HEK293 (cell line): ENCODE measurements at regions not wholly inside any gene's neighbourhood (a gene's known extent, or its start where the extent isn't known, plus 50 kb on each side); places are given as distances from the start of the nearest gene placed in this dataset.

Experiments used
- CTCF ChIA-PET: fragments of 350-600 bp; formaldehyde crosslinking; extraction: SDS; loops from one replicate; lab custom pipeline; 2021; ENCODE audit warnings: antibody characterized with exemption; lab: Yijun Ruan, JAX
- POLR2A ChIA-PET: fragments of 300-600 bp; formaldehyde crosslinking; extraction: SDS; loops from one replicate; lab custom pipeline; 2020; ENCODE audit warnings: antibody characterized with exemption, inconsistent platforms; lab: Yijun Ruan, JAX
- H3K27ac ChIP-seq: fragments of 200-500 bp; sonication (Bioruptor generic); 2 replicates; pipeline ENCODE4 v1.5.1; 2014; ENCODE audit warnings: low read depth, low read length, control low read depth, inconsistent platforms; ENCODE audit errors: extremely low read depth
- H3K36me3 ChIP-seq, 2 experiments: fragments of 200-500 bp in 1 of 2; sonication (Bioruptor generic) in 1 of 2; 1 replicate in 1 of 2; 2 replicates in 1 of 2; pipeline ENCODE4 v1.5.1; 2014 to 2017; ENCODE audit warnings: inconsistent platforms in 2 of 2, low read length in 2 of 2; ENCODE audit not compliant: control insufficient read depth in 2 of 2, insufficient read depth in 1 of 2
- H3K4me1 ChIP-seq: fragments of 200-500 bp; sonication (Bioruptor generic); 2 replicates; pipeline ENCODE4 v1.5.1; 2014; ENCODE audit warnings: mild to moderate bottlenecking, low read length, inconsistent platforms; ENCODE audit not compliant: control insufficient read depth, insufficient read depth
- H3K4me3 ChIP-seq: 2 replicates; pipeline ENCODE4 v1.5.1; 2011; ENCODE audit warnings: low read depth, mild to moderate bottlenecking, control low read depth, low read length, moderate library complexity
- H3K9me3 ChIP-seq: fragments of 200-500 bp; sonication (Bioruptor generic); 2 replicates; pipeline ENCODE4 v1.5.1; 2014; ENCODE audit warnings: low read depth, low read length, inconsistent platforms; ENCODE audit not compliant: control insufficient read depth, insufficient read depth
- BCL11A ChIP-seq: fragments of 450-650 bp; formaldehyde crosslinking; IDR thresholded peaks from 2 replicates; pipeline ENCODE4 v1.5.1; 2016; ENCODE audit warnings: low read depth, missing biosample characterization, missing genetic modification characterization
- FEZF1 ChIP-seq: fragments of 450-650 bp; formaldehyde crosslinking; IDR thresholded peaks from 2 replicates; pipeline ENCODE4 v1.5.1; 2016; ENCODE audit warnings: missing biosample characterization, missing genetic modification characterization
- MEIS1 ChIP-seq: sonication (generic); formaldehyde crosslinking; IDR thresholded peaks from 2 replicates; pipeline ENCODE4 v1.8.1; 2022; ENCODE audit warnings: missing genetic modification reagents, mild to moderate bottlenecking, borderline replicate concordance
- MYNN ChIP-seq: fragments of 450-650 bp; formaldehyde crosslinking; IDR thresholded peaks from 2 replicates; pipeline ENCODE4 v1.5.1; 2016; ENCODE audit warnings: missing biosample characterization, missing genetic modification characterization, borderline replicate concordance
- OSR2 ChIP-seq: fragments of 450-650 bp; formaldehyde crosslinking; IDR thresholded peaks from 2 replicates; pipeline ENCODE4 v1.5.1; 2016; ENCODE audit warnings: missing biosample characterization, missing genetic modification characterization
- PRDM1 ChIP-seq: fragments of 450-650 bp; formaldehyde crosslinking; IDR thresholded peaks from 2 replicates; pipeline ENCODE4; 2016; ENCODE audit warnings: missing biosample characterization, missing genetic modification characterization
- SCRT1 ChIP-seq: fragments of 450-650 bp; formaldehyde crosslinking; IDR thresholded peaks from 2 replicates; pipeline ENCODE4 v1.5.1; 2016; ENCODE audit warnings: missing biosample characterization, missing genetic modification characterization, borderline replicate concordance
- YY1 ChIP-seq: fragments of 450-650 bp; formaldehyde crosslinking; IDR thresholded peaks from 2 replicates; pipeline ENCODE4 v1.5.1; 2018; ENCODE audit warnings: missing biosample characterization, missing genetic modification characterization
- ZBTB8A ChIP-seq: fragments of 450-650 bp; formaldehyde crosslinking; IDR thresholded peaks from 2 replicates; pipeline ENCODE4 v1.5.1; 2016; ENCODE audit warnings: missing biosample characterization, missing genetic modification characterization
- ZEB2 ChIP-seq: fragments of 450-650 bp; formaldehyde crosslinking; IDR thresholded peaks from 2 replicates; pipeline ENCODE4 v1.5.1; 2016; ENCODE audit warnings: missing biosample characterization, missing genetic modification characterization
- ZNF114 ChIP-seq: fragments of 450-650 bp; formaldehyde crosslinking; IDR thresholded peaks from 2 replicates; pipeline ENCODE4 v1.5.0; 2017; ENCODE audit warnings: missing biosample characterization, missing genetic modification characterization
- ZNF140 ChIP-seq: fragments of 450-650 bp; formaldehyde crosslinking; IDR thresholded peaks from 2 replicates; pipeline ENCODE4 v1.5.1; 2016; ENCODE audit warnings: missing biosample characterization, missing genetic modification characterization
- ZNF248 ChIP-seq: fragments of 450-650 bp; formaldehyde crosslinking; IDR thresholded peaks from 2 replicates; pipeline ENCODE4 v1.5.1; 2017; ENCODE audit warnings: missing biosample characterization, missing genetic modification characterization
- ZNF366 ChIP-seq: fragments of 450-650 bp; formaldehyde crosslinking; conservative IDR thresholded peaks from 2 replicates; pipeline ENCODE4 v1.5.1; 2016; ENCODE audit warnings: missing biosample characterization, missing genetic modification characterization
- ZNF391 ChIP-seq: fragments of 450-650 bp; formaldehyde crosslinking; IDR thresholded peaks from 2 replicates; pipeline ENCODE4 v1.5.1; 2016; ENCODE audit warnings: low read depth, missing biosample characterization, missing genetic modification characterization, borderline replicate concordance
- ZNF394 ChIP-seq: fragments of 450-650 bp; formaldehyde crosslinking; IDR thresholded peaks from 2 replicates; pipeline ENCODE4 v1.5.1; 2016; ENCODE audit warnings: missing biosample characterization, missing genetic modification characterization, mild to moderate bottlenecking, moderate library complexity, borderline replicate concordance
- ZNF514 ChIP-seq: fragments of 450-650 bp; formaldehyde crosslinking; IDR thresholded peaks from 2 replicates; pipeline ENCODE4 v1.5.1; 2016; ENCODE audit warnings: missing biosample characterization, missing genetic modification characterization
- ZNF561 ChIP-seq: fragments of 450-650 bp; IDR thresholded peaks from 2 replicates; pipeline ENCODE4 v1.5.1; 2018; ENCODE audit warnings: missing biosample characterization, missing genetic modification characterization, borderline replicate concordance
- ZNF571 ChIP-seq: fragments of 450-650 bp; formaldehyde crosslinking; IDR thresholded peaks from 2 replicates; pipeline ENCODE4 v1.5.0; 2017; ENCODE audit warnings: missing biosample characterization, missing genetic modification characterization
- ZNF701 ChIP-seq: fragments of 450-650 bp; formaldehyde crosslinking; IDR thresholded peaks from 2 replicates; pipeline ENCODE4 v1.5.1; 2016; ENCODE audit warnings: missing biosample characterization, missing genetic modification characterization
- ZNF707 ChIP-seq: fragments of 450-650 bp; formaldehyde crosslinking; IDR thresholded peaks from 2 replicates; pipeline ENCODE4 v1.5.1; 2016; ENCODE audit warnings: missing biosample characterization, missing genetic modification characterization
- ZSCAN30 ChIP-seq: fragments of 450-650 bp; IDR thresholded peaks from 2 replicates; pipeline ENCODE4 v1.5.1; 2018; ENCODE audit warnings: missing biosample characterization, mild to moderate bottlenecking, missing genetic modification characterization, moderate library complexity
- TF ChIP-seq, protein P1 (sequence below): fragments of 450-650 bp; formaldehyde crosslinking; IDR thresholded peaks from 2 replicates; pipeline ENCODE4 v1.5.1; 2016; ENCODE audit warnings: missing biosample characterization, missing genetic modification characterization, low read depth
- TF ChIP-seq, protein P2 (sequence below): fragments of 450-650 bp; formaldehyde crosslinking; IDR thresholded peaks from 2 replicates; pipeline ENCODE4 v1.5.1; 2016; ENCODE audit warnings: missing biosample characterization, missing genetic modification characterization

- TF ChIP-seq ZNF366 (no peak; the same call in 1 of the 2 replicates), MYNN (no peak), OSR2 (tag by site-specific recombination) (peak; percentile 36; the same call in 1 of the 2 replicates), ZNF394 (tag by site-specific recombination) (no peak), ZNF561 (peak; percentile 49; the same call in 1 of the 2 replicates), ZEB2 (tag by site-specific recombination) (peak; percentile 76), ZBTB8A (no peak), ZNF707 (tag by site-specific recombination) (no peak), ZNF391 (tag by site-specific recombination) (no peak), ZNF571 (no peak), SCRT1 (tag by site-specific recombination) (peak; percentile 76; the same call in 1 of the 2 replicates), ZSCAN30 (tag by site-specific recombination) (0 out of 2 replicates have a peak, but pooled peaks have one; percentile 18), ZNF248 (tag by site-specific recombination) (no peak), ZNF114 (tag by site-specific recombination) (no peak), ZNF701 (tag by site-specific recombination) (no peak), PRDM1 (tag by site-specific recombination) (no peak), ZNF514 (no peak)
- TF ChIP-seq, protein P1, sequence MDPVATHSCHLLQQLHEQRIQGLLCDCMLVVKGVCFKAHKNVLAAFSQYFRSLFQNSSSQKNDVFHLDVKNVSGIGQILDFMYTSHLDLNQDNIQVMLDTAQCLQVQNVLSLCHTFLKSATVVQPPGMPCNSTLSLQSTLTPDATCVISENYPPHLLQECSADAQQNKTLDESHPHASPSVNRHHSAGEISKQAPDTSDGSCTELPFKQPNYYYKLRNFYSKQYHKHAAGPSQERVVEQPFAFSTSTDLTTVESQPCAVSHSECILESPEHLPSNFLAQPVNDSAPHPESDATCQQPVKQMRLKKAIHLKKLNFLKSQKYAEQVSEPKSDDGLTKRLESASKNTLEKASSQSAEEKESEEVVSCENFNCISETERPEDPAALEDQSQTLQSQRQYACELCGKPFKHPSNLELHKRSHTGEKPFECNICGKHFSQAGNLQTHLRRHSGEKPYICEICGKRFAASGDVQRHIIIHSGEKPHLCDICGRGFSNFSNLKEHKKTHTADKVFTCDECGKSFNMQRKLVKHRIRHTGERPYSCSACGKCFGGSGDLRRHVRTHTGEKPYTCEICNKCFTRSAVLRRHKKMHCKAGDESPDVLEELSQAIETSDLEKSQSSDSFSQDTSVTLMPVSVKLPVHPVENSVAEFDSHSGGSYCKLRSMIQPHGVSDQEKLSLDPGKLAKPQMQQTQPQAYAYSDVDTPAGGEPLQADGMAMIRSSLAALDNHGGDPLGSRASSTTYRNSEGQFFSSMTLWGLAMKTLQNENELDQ = no peak
These were observed 102.3 kb upstream of the PPP1R3A start (continued) for GRCh38 chr7:114021135-114021534.

DNA sequence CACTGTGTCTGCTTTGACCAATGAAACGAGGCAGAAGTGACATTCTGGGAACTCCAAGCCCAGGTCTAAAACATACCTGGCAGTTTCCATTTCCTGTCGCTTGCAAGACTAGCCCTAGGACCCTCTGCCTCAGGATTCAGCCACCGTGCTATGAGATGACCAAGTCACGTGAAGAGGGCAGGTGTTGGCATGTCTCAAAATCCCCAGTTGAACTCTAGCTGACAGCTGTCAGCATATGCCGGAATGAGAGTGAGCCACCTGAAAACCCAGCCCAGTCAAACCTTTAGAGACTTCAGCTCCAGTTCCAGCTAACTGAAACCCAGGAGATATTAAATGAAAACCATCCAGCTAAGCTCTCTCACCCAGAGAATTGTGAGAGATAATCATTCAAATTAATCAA lies 89.9 kb upstream of the PPP1R3A start:
- TF ChIP-seq MEIS1 (CRISPR knock-in tag) (no peak), ZNF140 (tag by site-specific recombination) (no peak), YY1 (tag by site-specific recombination) (no peak), BCL11A (no peak), FEZF1 (tag by site-specific recombination) (no peak)
- TF ChIP-seq, protein P2, sequence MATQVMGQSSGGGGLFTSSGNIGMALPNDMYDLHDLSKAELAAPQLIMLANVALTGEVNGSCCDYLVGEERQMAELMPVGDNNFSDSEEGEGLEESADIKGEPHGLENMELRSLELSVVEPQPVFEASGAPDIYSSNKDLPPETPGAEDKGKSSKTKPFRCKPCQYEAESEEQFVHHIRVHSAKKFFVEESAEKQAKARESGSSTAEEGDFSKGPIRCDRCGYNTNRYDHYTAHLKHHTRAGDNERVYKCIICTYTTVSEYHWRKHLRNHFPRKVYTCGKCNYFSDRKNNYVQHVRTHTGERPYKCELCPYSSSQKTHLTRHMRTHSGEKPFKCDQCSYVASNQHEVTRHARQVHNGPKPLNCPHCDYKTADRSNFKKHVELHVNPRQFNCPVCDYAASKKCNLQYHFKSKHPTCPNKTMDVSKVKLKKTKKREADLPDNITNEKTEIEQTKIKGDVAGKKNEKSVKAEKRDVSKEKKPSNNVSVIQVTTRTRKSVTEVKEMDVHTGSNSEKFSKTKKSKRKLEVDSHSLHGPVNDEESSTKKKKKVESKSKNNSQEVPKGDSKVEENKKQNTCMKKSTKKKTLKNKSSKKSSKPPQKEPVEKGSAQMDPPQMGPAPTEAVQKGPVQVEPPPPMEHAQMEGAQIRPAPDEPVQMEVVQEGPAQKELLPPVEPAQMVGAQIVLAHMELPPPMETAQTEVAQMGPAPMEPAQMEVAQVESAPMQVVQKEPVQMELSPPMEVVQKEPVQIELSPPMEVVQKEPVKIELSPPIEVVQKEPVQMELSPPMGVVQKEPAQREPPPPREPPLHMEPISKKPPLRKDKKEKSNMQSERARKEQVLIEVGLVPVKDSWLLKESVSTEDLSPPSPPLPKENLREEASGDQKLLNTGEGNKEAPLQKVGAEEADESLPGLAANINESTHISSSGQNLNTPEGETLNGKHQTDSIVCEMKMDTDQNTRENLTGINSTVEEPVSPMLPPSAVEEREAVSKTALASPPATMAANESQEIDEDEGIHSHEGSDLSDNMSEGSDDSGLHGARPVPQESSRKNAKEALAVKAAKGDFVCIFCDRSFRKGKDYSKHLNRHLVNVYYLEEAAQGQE (tag by site-specific recombination) = no peak
- no peak overlapping the region for H3K27ac ChIP-seq
- no peaks in the 10 kb centered on the region for H3K9me3 ChIP-seq
- no peaks in the 10 kb centered on the region for H3K4me1 ChIP-seq
- ChIA-PET CTCF (no interaction called here), POLR2A (no interaction called here)
- H3K36me3 ChIP-seq = no peaks in the 10 kb centered on the region
- no peak overlapping the region for H3K4me3 ChIP-seq
